PC-3 (cell line): ENCODE measurements at regions not wholly inside any gene's neighbourhood (a gene's known extent, or its start where the extent isn't known, plus 50 kb on each side); places are given as distances from the start of the nearest gene placed in this dataset.

ENCODE experiments used
- ATAC-seq: fragments of 200-7000 bp; cut with Tn5 transposase; 2 replicates; pipeline ENCODE4 v1.9.1; 2020; ENCODE audit warnings: mild to moderate bottlenecking, moderate library complexity
- BruUV-seq: library from RNA; stranded (reverse); fragments of 400-500 nt; replicated peaks from 2 replicates; lab custom pipeline; 2021; lab: Mats Ljungman, UMichigan
- CTCF ChIA-PET: fragments of 300-600 bp; sonication (Branson Sonifier 250); formaldehyde crosslinking; loops from one replicate; lab custom pipeline; 2022; ENCODE audit warnings: antibody characterized with exemption; lab: Charles Lee
- POLR2A ChIA-PET: fragments of 300-600 bp; sonication (Branson Sonifier 250); formaldehyde crosslinking; loops from one replicate; lab custom pipeline; 2022; ENCODE audit warnings: antibody characterized with exemption; ENCODE audit not compliant: unreplicated experiment; lab: Charles Lee
- DNase-seq: peaks from one replicate; pipeline ENCODE4 v3.0.0-alpha.2; 2015
- H2AFZ ChIP-seq: fragments of 300-600 bp; sonication (generic); 2 replicates; pipeline ENCODE4 v1.6.0; 2016; ENCODE audit warnings: antibody characterized with exemption, low read length
- H3F3A ChIP-seq: fragments of 300-600 bp; sonication (generic); one replicate; pipeline ENCODE4 v1.6.0; 2017; ENCODE audit warnings: antibody characterized with exemption, low read length, control low read depth, mild to moderate bottlenecking; ENCODE audit not compliant: unreplicated experiment
- H3K27ac ChIP-seq: fragments of 300-600 bp; sonication (generic); 2 replicates; pipeline ENCODE4 v1.5.1; 2016; ENCODE audit warnings: mild to moderate bottlenecking, low read length
- H3K27me3 ChIP-seq: fragments of 300-600 bp; sonication (generic); 2 replicates; pipeline ENCODE4 v1.6.1; 2016; ENCODE audit warnings: low read length, mixed read lengths
- H3K36me3 ChIP-seq: fragments of 300-600 bp; sonication (generic); 2 replicates; pipeline ENCODE4 v1.6.1; 2016; ENCODE audit warnings: low read depth, mixed run types, low read length, mixed read lengths
- H3K4me1 ChIP-seq: fragments of 300-600 bp; sonication (generic); 2 replicates; pipeline ENCODE4 v1.5.1; 2016; ENCODE audit warnings: low read length; ENCODE audit not compliant: insufficient read depth
- H3K4me2 ChIP-seq: fragments of 300-600 bp; sonication (generic); 2 replicates; pipeline ENCODE4 v1.6.0; 2016; ENCODE audit warnings: low read length
- H3K4me3 ChIP-seq: fragments of 300-600 bp; sonication (generic); 2 replicates; pipeline ENCODE4 v1.5.1; 2016; ENCODE audit warnings: mild to moderate bottlenecking, low read length, mixed read lengths
- H3K79me2 ChIP-seq: fragments of 300-600 bp; sonication (generic); 2 replicates; pipeline ENCODE4 v1.6.1; 2017; ENCODE audit warnings: low read length, mixed read lengths
- H3K9ac ChIP-seq: fragments of 300-600 bp; sonication (generic); 2 replicates; pipeline ENCODE4 v1.6.0; 2016; ENCODE audit warnings: mild to moderate bottlenecking, low read length
- H3K9me2 ChIP-seq: fragments of 300-600 bp; sonication (generic); replicated peaks from 2 replicates; pipeline ENCODE4 v1.6.1; 2016; ENCODE audit warnings: mixed run types, low read length, mixed read lengths
- H3K9me3 ChIP-seq: fragments of 300-600 bp; sonication (generic); 2 replicates; pipeline ENCODE4 v1.6.1; 2016; ENCODE audit warnings: low read length, mixed read lengths
- H4K20me1 ChIP-seq: fragments of 300-600 bp; sonication (generic); 2 replicates; pipeline ENCODE4 v1.6.1; 2016; ENCODE audit warnings: low read length, mixed read lengths
- EZH2 ChIP-seq: fragments of 300-600 bp; sonication (generic); IDR thresholded peaks from one replicate; pipeline ENCODE4 v1.6.1; 2017; ENCODE audit warnings: antibody characterized with exemption, mild to moderate bottlenecking, low read length; ENCODE audit not compliant: unreplicated experiment
- EZH2phosphoT487 ChIP-seq: fragments of 300-600 bp; sonication (generic); IDR thresholded peaks from 2 replicates; pipeline ENCODE4 v1.6.1; 2018; ENCODE audit warnings: mild to moderate bottlenecking, antibody characterized with exemption, low read length, borderline replicate concordance
- intact Hi-C: fragments of 100-400 bp; cut with micrococcal nuclease; formaldehyde crosslinking; loops from 2 replicates; pipeline ENCODE4 v1.9.0; 2023
- TF ChIP-seq, protein P1 (sequence below): fragments of 300-600 bp; sonication (generic); conservative IDR thresholded peaks from 2 replicates; pipeline ENCODE4 v1.5.1; 2017; ENCODE audit warnings: antibody characterized with exemption, low read depth, mild to moderate bottlenecking, low read length

DNA sequence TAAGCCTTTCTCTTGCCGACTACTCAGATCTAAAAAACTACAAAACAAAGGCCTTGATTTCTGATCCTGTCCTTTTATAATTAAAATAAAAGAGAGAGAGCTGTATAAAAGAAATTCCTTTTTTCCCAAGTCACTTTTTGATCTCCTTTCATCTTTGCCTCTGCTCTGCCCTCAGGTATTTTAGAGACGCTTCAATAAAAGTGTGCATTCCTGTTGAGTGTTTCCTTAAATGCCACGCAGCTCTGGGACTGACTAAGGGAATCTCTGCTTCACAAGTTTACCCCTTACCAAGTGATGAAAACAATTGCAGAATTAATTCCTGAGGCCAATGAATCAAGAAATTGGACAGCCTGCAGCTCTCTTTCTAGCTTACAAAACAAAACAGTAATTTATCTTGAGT is 1109.8 kb downstream of the TMTC2 start:
- ChIA-PET POLR2A (no interaction called here), CTCF (no interaction called here)
- no peak overlapping the region for H3K9ac ChIP-seq
- no peaks in the 10 kb centered on the region for H3K4me1 ChIP-seq
- BruUV-seq = no TSS peak
- H3K79me2 ChIP-seq = no peaks in the 10 kb centered on the region
- H3K9me2 ChIP-seq = no peaks in the 10 kb centered on the region
- TF ChIP-seq EZH2 (no peak), EZH2phosphoT487 (no peak)
- TF ChIP-seq, protein P1, sequence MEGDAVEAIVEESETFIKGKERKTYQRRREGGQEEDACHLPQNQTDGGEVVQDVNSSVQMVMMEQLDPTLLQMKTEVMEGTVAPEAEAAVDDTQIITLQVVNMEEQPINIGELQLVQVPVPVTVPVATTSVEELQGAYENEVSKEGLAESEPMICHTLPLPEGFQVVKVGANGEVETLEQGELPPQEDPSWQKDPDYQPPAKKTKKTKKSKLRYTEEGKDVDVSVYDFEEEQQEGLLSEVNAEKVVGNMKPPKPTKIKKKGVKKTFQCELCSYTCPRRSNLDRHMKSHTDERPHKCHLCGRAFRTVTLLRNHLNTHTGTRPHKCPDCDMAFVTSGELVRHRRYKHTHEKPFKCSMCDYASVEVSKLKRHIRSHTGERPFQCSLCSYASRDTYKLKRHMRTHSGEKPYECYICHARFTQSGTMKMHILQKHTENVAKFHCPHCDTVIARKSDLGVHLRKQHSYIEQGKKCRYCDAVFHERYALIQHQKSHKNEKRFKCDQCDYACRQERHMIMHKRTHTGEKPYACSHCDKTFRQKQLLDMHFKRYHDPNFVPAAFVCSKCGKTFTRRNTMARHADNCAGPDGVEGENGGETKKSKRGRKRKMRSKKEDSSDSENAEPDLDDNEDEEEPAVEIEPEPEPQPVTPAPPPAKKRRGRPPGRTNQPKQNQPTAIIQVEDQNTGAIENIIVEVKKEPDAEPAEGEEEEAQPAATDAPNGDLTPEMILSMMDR = no peak
- no peaks in the 10 kb centered on the region for H3K9me3 ChIP-seq
- H3K36me3 ChIP-seq = no peaks in the 10 kb centered on the region
- intact Hi-C loops = no loop called here
- H3K4me2 ChIP-seq = no peak overlapping the region
- no peaks in the 10 kb centered on the region for H3K27me3 ChIP-seq
- no peak overlapping the region for H3K27ac ChIP-seq
- ATAC-seq (no peak), DNase-seq (no peak)
- no peaks in the 10 kb centered on the region for H4K20me1 ChIP-seq
- no peaks in the 10 kb centered on the region for H3F3A ChIP-seq
- H3K4me3 ChIP-seq = no peak overlapping the region
- H2AFZ ChIP-seq = no peak overlapping the region

DNA sequence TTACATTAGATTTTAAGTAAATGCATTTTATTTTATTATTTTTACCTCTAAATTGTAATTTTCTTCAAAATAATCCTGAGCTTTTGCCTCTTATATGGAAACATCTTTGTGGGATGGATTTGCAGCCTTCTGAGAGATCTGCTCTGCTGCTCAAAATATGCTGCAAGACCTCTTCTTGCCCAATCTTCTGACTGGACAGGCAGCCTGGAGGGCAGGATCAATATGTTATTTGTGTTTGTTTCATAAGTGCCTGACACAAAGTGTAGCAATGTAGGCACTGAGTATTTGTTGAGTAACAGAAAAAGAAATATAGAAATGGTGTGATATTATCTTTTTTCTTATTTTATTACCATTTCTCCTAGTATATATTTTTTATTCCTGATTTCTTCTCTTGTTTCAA is 1106.9 kb downstream of the TMTC2 start:
- no peak overlapping the region for H3K9ac ChIP-seq
- H3K9me2 ChIP-seq = no peaks in the 10 kb centered on the region
- H3K36me3 ChIP-seq = no peaks in the 10 kb centered on the region
- no peak overlapping the region for H2AFZ ChIP-seq
- no peaks in the 10 kb centered on the region for H3F3A ChIP-seq
- H3K4me1 ChIP-seq = no peaks in the 10 kb centered on the region
- POLR2A ChIA-PET = no interaction called here
- H4K20me1 ChIP-seq = no peaks in the 10 kb centered on the region
- no peak for DNase-seq
- ATAC-seq = no peak
- H3K4me3 ChIP-seq = no peak overlapping the region
- BruUV-seq = no TSS peak
- no peaks in the 10 kb centered on the region for H3K79me2 ChIP-seq
- CTCF ChIA-PET = no interaction called here
- no peaks in the 10 kb centered on the region for H3K27me3 ChIP-seq
- intact Hi-C loops = no loop called here
- TF ChIP-seq, protein P1 = no peak
- TF ChIP-seq EZH2 (no peak), EZH2phosphoT487 (no peak)
- H3K9me3 ChIP-seq = no peaks in the 10 kb centered on the region
- H3K27ac ChIP-seq = no peak overlapping the region
- H3K4me2 ChIP-seq = no peak overlapping the region

DNA sequence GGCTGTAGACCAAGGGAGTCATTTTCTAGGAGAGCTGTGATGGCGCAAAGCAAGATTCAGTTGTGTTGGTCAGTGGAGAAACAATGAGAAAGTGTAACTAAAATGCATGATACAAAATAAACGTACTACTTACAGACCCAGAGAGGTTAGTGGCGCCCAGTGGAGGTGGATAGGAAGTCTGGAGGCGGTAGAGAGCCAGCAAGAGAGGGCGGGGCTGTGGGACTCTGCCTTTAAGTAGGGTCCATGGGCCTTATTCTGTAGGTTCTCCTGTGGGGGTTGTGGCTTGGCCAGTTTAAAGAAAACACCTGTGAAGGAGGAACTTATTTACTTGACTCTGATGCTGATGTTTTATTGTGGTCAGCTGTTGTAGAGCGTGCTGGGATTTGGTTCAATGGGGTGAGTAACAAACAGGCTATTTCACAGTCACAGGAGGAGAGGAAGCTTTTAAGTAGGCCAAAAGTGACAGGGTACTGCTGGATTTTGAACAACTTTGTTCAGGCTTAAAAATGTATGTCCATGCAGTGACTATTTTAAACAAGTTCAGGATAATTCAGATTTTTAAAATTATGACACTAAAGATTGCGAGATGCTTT is 1097.7 kb downstream of the TMTC2 start:
- no peaks in the 10 kb centered on the region for H3K9me2 ChIP-seq
- peaks cover 13% of the 10 kb centered on the region for H3K4me1 ChIP-seq
- 0 out of 2 replicates have a peak overlapping the region, but pooled peaks have one; percentile 9 for H3K4me2 ChIP-seq
- no peaks in the 10 kb centered on the region for H4K20me1 ChIP-seq
- H3K27me3 ChIP-seq = no peaks in the 10 kb centered on the region
- intact Hi-C loops = no loop called here
- no peaks in the 10 kb centered on the region for H3F3A ChIP-seq
- no peak overlapping the region for H2AFZ ChIP-seq
- no peak overlapping the region for H3K4me3 ChIP-seq
- H3K9ac ChIP-seq = no peak overlapping the region
- CTCF ChIA-PET = no interaction called here
- no TSS peak for BruUV-seq
- no peaks in the 10 kb centered on the region for H3K9me3 ChIP-seq
- DNase-seq (peak; percentile 63), ATAC-seq (peak; percentile 66)
- TF ChIP-seq EZH2 (no peak), EZH2phosphoT487 (no peak)
- TF ChIP-seq, protein P1 = no peak
- no peak overlapping the region for H3K27ac ChIP-seq
- H3K79me2 ChIP-seq = no peaks in the 10 kb centered on the region
- POLR2A ChIA-PET = no interaction called here
- no peaks in the 10 kb centered on the region for H3K36me3 ChIP-seq
